GM19238 (cell line): ENCODE measurements at regions not wholly inside any gene's neighbourhood (a gene's known extent, or its start where the extent isn't known, plus 50 kb on each side); places are given as distances from the start of the nearest gene placed in this dataset.

Source experiments
- DNase-seq: peaks from one replicate; pipeline ENCODE4 v3.0.0; 2011; ENCODE audit warnings: low spot score; ENCODE audit not compliant: insufficient read length

- DNase-seq, result no peak
Measured at GRCh38 chr16:77591347-77591746, 131.0 kb upstream of the NUDT7 start.

- DNase-seq, result no peak
Measured at GRCh38 chr16:77592021-77592420, 130.3 kb upstream of the NUDT7 start.

GRCh38 chr16:77594057-77594456 is 128.3 kb upstream of the NUDT7 start:
- DNase-seq, result no peak

GRCh38 chr16:77594799-77595596 is 127.3 kb upstream of the NUDT7 start:
- DNase-seq, result no peak

- no peak for DNase-seq
Measured at GRCh38 chr16:77596261-77596660, 126.1 kb upstream of the NUDT7 start.

- no peak for DNase-seq
Measured at GRCh38 chr16:77599793-77600415, 122.4 kb upstream of the NUDT7 start.

- DNase-seq, result no peak
Measured at GRCh38 chr16:77600555-77600954, 121.8 kb upstream of the NUDT7 start.

GRCh38 chr16:77603656-77604055 is 118.7 kb upstream of the NUDT7 start:
- DNase-seq, result no peak

- DNase-seq, result no peak
Measured at GRCh38 chr16:77610496-77610895, 111.8 kb upstream of the NUDT7 start.

- no peak for DNase-seq
Measured at GRCh38 chr16:77611386-77611785, 110.9 kb upstream of the NUDT7 start.

- no peak for DNase-seq
Measured at GRCh38 chr16:77612596-77612995, 109.7 kb upstream of the NUDT7 start.

GRCh38 chr16:77613095-77613494 is 109.2 kb upstream of the NUDT7 start:
- no peak for DNase-seq

- DNase-seq, result no peak
Measured at GRCh38 chr16:77617553-77617952, 104.8 kb upstream of the NUDT7 start.

GRCh38 chr16:77617996-77618395 is 104.3 kb upstream of the NUDT7 start:
- no peak for DNase-seq

GRCh38 chr16:77618951-77619350 is 103.4 kb upstream of the NUDT7 start:
- no peak for DNase-seq

GRCh38 chr16:77624085-77624484 is 98.2 kb upstream of the NUDT7 start:
- DNase-seq, result no peak

- DNase-seq, result no peak
Measured at GRCh38 chr16:77636615-77637014, 85.7 kb upstream of the NUDT7 start.

- DNase-seq, result no peak
Measured at GRCh38 chr16:77637940-77638339, 84.4 kb upstream of the NUDT7 start.

GRCh38 chr16:77643176-77643575 is 79.1 kb upstream of the NUDT7 start:
- no peak for DNase-seq

- no peak for DNase-seq
Measured at GRCh38 chr16:77645764-77646163, 76.5 kb upstream of the NUDT7 start.

GRCh38 chr16:77647726-77648125 is 74.6 kb upstream of the NUDT7 start:
- DNase-seq, result no peak

GRCh38 chr16:77650761-77651160 is 71.6 kb upstream of the NUDT7 start:
- no peak for DNase-seq

GRCh38 chr16:77652399-77652798 is 69.9 kb upstream of the NUDT7 start:
- DNase-seq, result no peak
